Glutamatergic neuron (in vitro differentiated cells): ENCODE measurements at regions not wholly inside any gene's neighbourhood (a gene's known extent, or its start where the extent isn't known, plus 50 kb on each side); places are given as distances from the start of the nearest gene placed in this dataset.

Experiments used
- DNase-seq: peaks from one replicate; pipeline ENCODE4 v3.0.0; 2022
- H3K27ac Mint-ChIP-seq: one replicate; pipeline ENCODE4 v1.8.0; 2020; ENCODE audit warnings: mild to moderate bottlenecking, mixed read lengths, inconsistent platforms; ENCODE audit not compliant: unreplicated experiment
- H3K27me3 Mint-ChIP-seq: one replicate; pipeline ENCODE4 v1.8.0; 2020; ENCODE audit warnings: mild to moderate bottlenecking, moderate library complexity, mixed read lengths, inconsistent platforms; ENCODE audit not compliant: unreplicated experiment
- H3K36me3 Mint-ChIP-seq: one replicate; pipeline ENCODE4 v1.8.0; 2020; ENCODE audit warnings: mild to moderate bottlenecking, mixed read lengths, inconsistent platforms; ENCODE audit not compliant: unreplicated experiment
- H3K4me1 Mint-ChIP-seq: one replicate; pipeline ENCODE4 v1.8.0; 2020; ENCODE audit warnings: mild to moderate bottlenecking, low read depth, mixed read lengths, inconsistent platforms; ENCODE audit not compliant: unreplicated experiment
- H3K4me3 Mint-ChIP-seq: one replicate; pipeline ENCODE4 v1.8.0; 2020; ENCODE audit warnings: mild to moderate bottlenecking, mixed read lengths, inconsistent platforms; ENCODE audit not compliant: unreplicated experiment
- H3K9me3 Mint-ChIP-seq: one replicate; pipeline ENCODE4 v1.8.0; 2020; ENCODE audit warnings: mild to moderate bottlenecking, moderate library complexity, mixed read lengths, inconsistent platforms; ENCODE audit not compliant: unreplicated experiment
- CTCF ChIP-seq: fragments of 200-600 bp; sonication (generic); IDR thresholded peaks from one replicate; pipeline ENCODE4 v1.5.0; 2021; ENCODE audit not compliant: partially characterized antibody, unreplicated experiment

GRCh38 chr14:58904776-58905175, 267.0 kb downstream of the DACT1 start:
- TF ChIP-seq CTCF = no peak
- Mint-ChIP-seq H3K36me3 (peaks cover 10% of the 10 kb centered on the region), H3K27me3 (no peaks in the 10 kb centered on the region), H3K27ac (no peak overlapping the region), H3K4me1 (peaks cover 3% of the 10 kb centered on the region), H3K4me3 (no peak overlapping the region), H3K9me3 (no peaks in the 10 kb centered on the region)
- DNase-seq = no peak

GRCh38 chr14:58907803-58908202, 270.0 kb downstream of the DACT1 start:
- no peak overlapping the region for H3K4me3 Mint-ChIP-seq
- H3K27ac Mint-ChIP-seq = no peak overlapping the region
- no peak for TF ChIP-seq CTCF
- no peak for DNase-seq
- peaks cover 3% of the 10 kb centered on the region for H3K4me1 Mint-ChIP-seq
- no peaks in the 10 kb centered on the region for H3K9me3 Mint-ChIP-seq
- H3K36me3 Mint-ChIP-seq = peaks cover 6% of the 10 kb centered on the region
- H3K27me3 Mint-ChIP-seq = peaks cover 2% of the 10 kb centered on the region

- Mint-ChIP-seq H3K27me3 (peaks cover 2% of the 10 kb centered on the region), H3K4me3 (no peak overlapping the region), H3K9me3 (no peaks in the 10 kb centered on the region), H3K27ac (no peak overlapping the region), H3K36me3 (no peaks in the 10 kb centered on the region), H3K4me1 (peaks cover 1% of the 10 kb centered on the region)
- DNase-seq = no peak
- no peak for TF ChIP-seq CTCF
These were observed 274.5 kb downstream of the DACT1 start for GRCh38 chr14:58912287-58912686.

GRCh38 chr14:58912799-58913432, 275.2 kb downstream of the DACT1 start:
- Mint-ChIP-seq H3K27me3 (peaks cover 2% of the 10 kb centered on the region), H3K4me3 (no peak overlapping the region), H3K27ac (no peak overlapping the region), H3K4me1 (peaks cover 7% of the 10 kb centered on the region), H3K36me3 (no peaks in the 10 kb centered on the region), H3K9me3 (no peaks in the 10 kb centered on the region)
- DNase-seq = no peak
- no peak for TF ChIP-seq CTCF

- no peak for TF ChIP-seq CTCF
- DNase-seq = no peak
- no peak overlapping the region for H3K27ac Mint-ChIP-seq
- H3K4me1 Mint-ChIP-seq = peaks cover 19% of the 10 kb centered on the region
- H3K9me3 Mint-ChIP-seq = no peaks in the 10 kb centered on the region
- peaks cover 2% of the 10 kb centered on the region for H3K27me3 Mint-ChIP-seq
- H3K4me3 Mint-ChIP-seq = no peak overlapping the region
- H3K36me3 Mint-ChIP-seq = no peaks in the 10 kb centered on the region
These were observed 274.1 kb upstream of the DAAM1 start for GRCh38 chr14:58914279-58914855.
